ENCODE measurements at regions not wholly inside any gene's neighbourhood (a gene's known extent, or its start where the extent isn't known, plus 50 kb on each side); places are given as distances from the start of the nearest gene placed in this dataset.

- no peak for TF ChIP-seq CTCF (IDR thresholded peaks at IDR 0.05)
- no peak for TF ChIP-seq POLR2A (IDR thresholded peaks at IDR 0.05)
Observed at GRCh38 chr1:199742547-199742946, 285.0 kb upstream of the NR5A2 start.
